GM12878 (cell line): ENCODE measurements at regions not wholly inside any gene's neighbourhood (a gene's known extent, or its start where the extent isn't known, plus 50 kb on each side); places are given as distances from the start of the nearest gene placed in this dataset.

Source experiments
- ATAC-seq: fragments of 200-7000 bp; cut with Tn5 transposase; 3 replicates; pipeline ENCODE4 v1.9.1; 2020; ENCODE audit warnings: mild to moderate bottlenecking, moderate library complexity
- BruUV-seq: library from RNA; stranded (reverse); fragments of 400-500 nt; replicated peaks from 2 replicates; lab custom pipeline; 2021; lab: Mats Ljungman, UMichigan
- CTCF ChIA-PET: fragments of 300-600 bp; sonication (Branson Sonifier 250); formaldehyde crosslinking; extraction: SDS; loops from one replicate; lab custom pipeline; 2021; ENCODE audit warnings: inconsistent platforms; lab: Yijun Ruan, JAX
- POLR2A ChIA-PET: fragments of 350-600 bp; formaldehyde crosslinking; extraction: SDS; loops from one replicate; lab custom pipeline; 2021; ENCODE audit warnings: inconsistent platforms; lab: Charles Lee
- RAD21 ChIA-PET: fragments of 300-600 bp; sonication (Branson Sonifier 250); formaldehyde crosslinking; loops from one replicate; lab custom pipeline; 2023; ENCODE audit warnings: antibody characterized with exemption; ENCODE audit not compliant: unreplicated experiment; lab: Charles Lee
- SMC1A ChIA-PET: fragments of 300-600 bp; sonication (Branson Sonifier 250); formaldehyde crosslinking; loops from one replicate; lab custom pipeline; 2023; ENCODE audit not compliant: unreplicated experiment, uncharacterized antibody; lab: Charles Lee
- DNase-seq: peaks from one replicate; pipeline ENCODE4 v3.0.0-alpha.2; 2011; ENCODE audit warnings: low read depth, low spot score
- FAIRE-seq: peaks from 3 replicates; lab custom pipeline; 2011; peaks lifted over from hg19 to GRCh38; lab: Jason Lieb, UNC
- H2AFZ ChIP-seq: 2 replicates; pipeline ENCODE4 v1.6.0; 2011; ENCODE audit warnings: low read depth, low read length, control low read depth; ENCODE audit not compliant: control insufficient read depth
- H3K27ac ChIP-seq: 2 replicates; pipeline ENCODE4 v1.5.1; 2011; ENCODE audit warnings: control low read depth; ENCODE audit not compliant: control insufficient read depth, insufficient read depth
- H3K27me3 ChIP-seq, 2 experiments: replicated peaks in 1 of 2; 2 replicates each; pipeline versions ENCODE4 v1.6.0 to v1.6.1; 2011; ENCODE audit warnings: low read length in 1 of 2; ENCODE audit not compliant: control insufficient read depth in 2 of 2, insufficient read depth in 2 of 2
- H3K36me3 ChIP-seq, 2 experiments: 2 replicates each; pipeline ENCODE4 v1.5.1; 2011; ENCODE audit warnings: low read length in 1 of 2; ENCODE audit not compliant: control insufficient read depth in 2 of 2, insufficient read depth in 2 of 2
- H3K4me1 ChIP-seq: 2 replicates; pipeline ENCODE4 v1.6.1; 2011; ENCODE audit warnings: mild to moderate bottlenecking, low read length, moderate library complexity, mixed read lengths; ENCODE audit not compliant: control insufficient read depth, insufficient read depth
- H3K4me2 ChIP-seq: 2 replicates; pipeline ENCODE4 v1.6.0; 2011; ENCODE audit warnings: control low read depth; ENCODE audit not compliant: control insufficient read depth, insufficient read depth
- H3K4me3 ChIP-seq: fragments of 200-600 bp; sonication (generic); 2 replicates; pipeline ENCODE4 v1.5.1; 2016
- H3K79me2 ChIP-seq: 2 replicates; pipeline ENCODE4 v1.6.0; 2011; ENCODE audit warnings: low read length; ENCODE audit not compliant: control insufficient read depth, insufficient read depth
- H3K9ac ChIP-seq: 2 replicates; pipeline ENCODE4 v1.8.0; 2011; ENCODE audit warnings: low read length, control low read depth, mixed read lengths; ENCODE audit not compliant: control insufficient read depth, insufficient read depth
- H3K9me3 ChIP-seq: replicated peaks from 3 replicates; pipeline ENCODE4 v1.5.1; 2011; ENCODE audit warnings: mild to moderate bottlenecking, low read length; ENCODE audit not compliant: control insufficient read depth, insufficient read depth
- H4K20me1 ChIP-seq: 2 replicates; pipeline ENCODE4 v1.6.0; 2011; ENCODE audit not compliant: control insufficient read depth, insufficient read depth
- BACH1 ChIP-seq: fragments of 450-650 bp; IDR thresholded peaks from 2 replicates; pipeline ENCODE4 v1.6.1; 2017; ENCODE audit warnings: mild to moderate bottlenecking, borderline replicate concordance
- CEBPZ ChIP-seq: fragments of 150-350 bp; IDR thresholded peaks from 2 replicates; pipeline ENCODE4 v1.6.1; 2016; ENCODE audit warnings: low read depth, low read length
- CTCF ChIP-seq, 3 experiments: IDR thresholded peaks in 2 of 3; conservative IDR thresholded peaks in 1 of 3; 2 replicates each; pipeline ENCODE4 v1.5.1; 2011; ENCODE audit warnings: low read depth in 3 of 3, low read length in 3 of 3, mild to moderate bottlenecking in 3 of 3, control low read depth in 2 of 3, moderate library complexity in 2 of 3, inconsistent platforms in 1 of 3, mixed read lengths in 1 of 3; ENCODE audit not compliant: control insufficient read depth in 2 of 3, insufficient read depth in 1 of 3; ENCODE audit errors: extremely low read depth in 1 of 3
- HDGF ChIP-seq: fragments of 450-650 bp; IDR thresholded peaks from 2 replicates; pipeline ENCODE4 v1.6.1; 2016; ENCODE audit warnings: antibody characterized with exemption
- IRF4 ChIP-seq: IDR thresholded peaks from 2 replicates; pipeline ENCODE4 v1.6.1; 2011; ENCODE audit warnings: low read depth, low read length
- JUND ChIP-seq: IDR thresholded peaks from 2 replicates; pipeline ENCODE4 v1.6.1; 2012; ENCODE audit warnings: low read depth, mild to moderate bottlenecking, low read length, improper control_type of control experiment, moderate library complexity
- LARP7 ChIP-seq: fragments of 450-650 bp; IDR thresholded peaks from 2 replicates; pipeline ENCODE4 v1.6.1; 2017; ENCODE audit warnings: mild to moderate bottlenecking
- RELB ChIP-seq: fragments of 450-650 bp; IDR thresholded peaks from 2 replicates; pipeline ENCODE4 v1.6.1; 2017; ENCODE audit warnings: low read depth, mild to moderate bottlenecking, moderate library complexity
- SKIL ChIP-seq: fragments of 450-650 bp; IDR thresholded peaks from 2 replicates; pipeline ENCODE4 v1.6.1; 2017; ENCODE audit warnings: mild to moderate bottlenecking, low read depth, inconsistent platforms; ENCODE audit not compliant: poor library complexity, severe bottlenecking
- SUZ12 ChIP-seq: fragments of 200-600 bp; sonication (generic); IDR thresholded peaks from one replicate; pipeline ENCODE4 v1.6.1; 2018; ENCODE audit warnings: antibody characterized with exemption, mild to moderate bottlenecking; ENCODE audit not compliant: unreplicated experiment
- TAF1 ChIP-seq: IDR thresholded peaks from 2 replicates; pipeline ENCODE4 v1.6.1; 2011; ENCODE audit warnings: mild to moderate bottlenecking, low read depth, low read length, borderline replicate concordance
- WRNIP1 ChIP-seq: IDR thresholded peaks from 2 replicates; pipeline ENCODE4 v1.6.1; 2011; ENCODE audit warnings: low read depth, low read length, improper control_type of control experiment, borderline replicate concordance
- ZNF207 ChIP-seq: fragments of 450-650 bp; IDR thresholded peaks from 2 replicates; pipeline ENCODE4 v1.6.1; 2014; ENCODE audit warnings: antibody characterized with exemption, mild to moderate bottlenecking, borderline replicate concordance
- ZZZ3 ChIP-seq: IDR thresholded peaks from 2 replicates; pipeline ENCODE4 v1.6.1; 2011; ENCODE audit warnings: low read depth; ENCODE audit not compliant: control insufficient read depth, insufficient read length
- WGBS: methylation state at CpG from one replicate; pipeline ENCODE4 v1.1.6; 2016; ENCODE audit warnings: low lambda C conversion rate; ENCODE audit not compliant: insufficient replicate concordance, insufficient coverage; ENCODE audit errors: missing lambda C conversion rate; 5-methylcytosine and 5-hydroxymethylcytosine counted together
- in situ Hi-C: fragments of 300-500 bp; cut with MboI; formaldehyde crosslinking; loops from 9 replicates; pipeline ENCODE4 v1.14.3; 2018; ENCODE audit warnings: mixed read lengths
- intact Hi-C: fragments of 100-400 bp; cut with micrococcal nuclease; formaldehyde crosslinking; loops from one replicate; pipeline ENCODE4 v1.14.2; 2022; ENCODE audit not compliant: unreplicated experiment

- TF ChIP-seq JUND, result no peak
- TF ChIP-seq HDGF, result no peak
Measured at GRCh38 chr14:103213331-103213730, 90.1 kb downstream of the TNFAIP2 start (continued).

GRCh38 chr14:103214461-103214958 is 91.2 kb downstream of the TNFAIP2 start:
- ChIA-PET POLR2A (no interaction called here), SMC1A (no interaction called here), RAD21 (no interaction called here), CTCF (no interaction called here)
- no peak for ATAC-seq
- H3K9me3 ChIP-seq, result no peaks in the 10 kb centered on the region
- no peaks in the 10 kb centered on the region for H3K4me1 ChIP-seq
- no peaks in the 10 kb centered on the region for H4K20me1 ChIP-seq
- 63% methylated on average over 14 of the region's 14 CpGs for WGBS
- no peaks in the 10 kb centered on the region for H3K79me2 ChIP-seq
- H3K27me3 ChIP-seq, result no peaks in the 10 kb centered on the region
- BruUV-seq, result no TSS peak
- H3K4me3 ChIP-seq, result no peak overlapping the region
- no peak overlapping the region for H3K4me2 ChIP-seq
- H3K27ac ChIP-seq, result no peak overlapping the region
- intact Hi-C loops (no loop called here), in situ Hi-C loops (no loop called here)
- no peak overlapping the region for H3K9ac ChIP-seq
- no peak for FAIRE-seq
- H3K36me3 ChIP-seq, result no peaks in the 10 kb centered on the region
- no peak overlapping the region for H2AFZ ChIP-seq
- no peak for DNase-seq
- no peak for TF ChIP-seq SUZ12
- TF ChIP-seq IRF4, result no peak
- no peak for TF ChIP-seq SKIL
- no peak for TF ChIP-seq LARP7
- no peak for TF ChIP-seq RELB
- TF ChIP-seq WRNIP1, result no peak
- no peak for TF ChIP-seq TAF1
- no peak for TF ChIP-seq CTCF (IDR thresholded peaks at IDR 0.05 in 2 of 3, conservative IDR thresholded peaks at IDR 0.05 in 1 of 3; ENCODE audit: control insufficient read depth in 2 of 3, extremely low read depth in 1 of 3, insufficient read depth in 1 of 3, low read depth in 3 of 3, low read length in 3 of 3)
- no peak for TF ChIP-seq CEBPZ
- no peak for TF ChIP-seq JUND
- TF ChIP-seq ZNF207, result no peak
- no peak for TF ChIP-seq BACH1
- no peak for TF ChIP-seq ZZZ3
